Smooth muscle cell (in vitro differentiated cells): ENCODE measurements at regions not wholly inside any gene's neighbourhood (a gene's known extent, or its start where the extent isn't known, plus 50 kb on each side); places are given as distances from the start of the nearest gene placed in this dataset.
A peak's percentile ranks its signal among the peaks of the same experiment; 100 is the strongest.

Source experiments
- DNase-seq: peaks from one replicate; lab custom pipeline; 2025; ENCODE audit not compliant: unreplicated experiment; lab: John Stamatoyannopoulos, UW
- H2AFZ ChIP-seq: fragments of 200-600 bp; sonication (generic); 2 replicates; pipeline ENCODE4 v1.6.0; 2016; ENCODE audit warnings: antibody characterized with exemption, low read depth, mild to moderate bottlenecking
- H3F3A ChIP-seq: fragments of 200-600 bp; sonication (generic); 2 replicates; pipeline ENCODE4 v1.6.0; 2017; ENCODE audit warnings: antibody characterized with exemption, low read depth
- H3K27ac ChIP-seq: fragments of 200-600 bp; sonication (generic); 2 replicates; pipeline ENCODE4 v1.5.1; 2016; ENCODE audit warnings: low read depth, mild to moderate bottlenecking
- H3K27me3 ChIP-seq: fragments of 200-600 bp; sonication (generic); 2 replicates; pipeline ENCODE4 v1.6.1; 2016; ENCODE audit warnings: low read depth, mild to moderate bottlenecking
- H3K36me3 ChIP-seq: fragments of 200-600 bp; sonication (generic); 2 replicates; pipeline ENCODE4 v1.5.1; 2016; ENCODE audit warnings: low read depth
- H3K4me1 ChIP-seq: fragments of 200-600 bp; sonication (generic); 2 replicates; pipeline ENCODE4 v1.5.1; 2016; ENCODE audit warnings: low read depth
- H3K4me2 ChIP-seq: fragments of 200-600 bp; sonication (generic); 2 replicates; pipeline ENCODE4 v1.6.0; 2016; ENCODE audit warnings: mild to moderate bottlenecking
- H3K4me3 ChIP-seq: fragments of 200-600 bp; sonication (generic); 2 replicates; pipeline ENCODE4 v1.5.1; 2016; ENCODE audit warnings: mild to moderate bottlenecking
- H3K79me2 ChIP-seq: fragments of 200-600 bp; sonication (generic); 2 replicates; pipeline ENCODE4 v1.6.0; 2016; ENCODE audit warnings: low read depth, mild to moderate bottlenecking
- H3K9ac ChIP-seq: fragments of 200-600 bp; sonication (generic); 2 replicates; pipeline ENCODE4 v1.6.0; 2016; ENCODE audit warnings: low read depth
- H3K9me3 ChIP-seq: fragments of 200-600 bp; sonication (generic); replicated peaks from 2 replicates; pipeline ENCODE4 v1.5.1; 2016; ENCODE audit warnings: low read depth
- H4K20me1 ChIP-seq: fragments of 200-600 bp; sonication (generic); 2 replicates; pipeline ENCODE4 v1.6.0; 2016; ENCODE audit warnings: low read depth
- WGBS: methylation state at CpG from one replicate; pipeline ENCODE4 v1.1.7; 2016; ENCODE audit warnings: low lambda C conversion rate; 5-methylcytosine and 5-hydroxymethylcytosine counted together
- TF ChIP-seq, protein P1 (sequence below): fragments of 200-600 bp; sonication (generic); IDR thresholded peaks from 2 replicates; pipeline ENCODE4 v1.5.1; 2017; ENCODE audit warnings: borderline replicate concordance, mild to moderate bottlenecking, antibody characterized with exemption; ENCODE audit not compliant: insufficient read depth, poor library complexity, severe bottlenecking

GRCh38 chr6:105546754-105547153 is 143.9 kb upstream of the PREP start:
- no peaks in the 10 kb centered on the region for H3K79me2 ChIP-seq
- no peaks in the 10 kb centered on the region for H4K20me1 ChIP-seq
- TF ChIP-seq, protein P1, sequence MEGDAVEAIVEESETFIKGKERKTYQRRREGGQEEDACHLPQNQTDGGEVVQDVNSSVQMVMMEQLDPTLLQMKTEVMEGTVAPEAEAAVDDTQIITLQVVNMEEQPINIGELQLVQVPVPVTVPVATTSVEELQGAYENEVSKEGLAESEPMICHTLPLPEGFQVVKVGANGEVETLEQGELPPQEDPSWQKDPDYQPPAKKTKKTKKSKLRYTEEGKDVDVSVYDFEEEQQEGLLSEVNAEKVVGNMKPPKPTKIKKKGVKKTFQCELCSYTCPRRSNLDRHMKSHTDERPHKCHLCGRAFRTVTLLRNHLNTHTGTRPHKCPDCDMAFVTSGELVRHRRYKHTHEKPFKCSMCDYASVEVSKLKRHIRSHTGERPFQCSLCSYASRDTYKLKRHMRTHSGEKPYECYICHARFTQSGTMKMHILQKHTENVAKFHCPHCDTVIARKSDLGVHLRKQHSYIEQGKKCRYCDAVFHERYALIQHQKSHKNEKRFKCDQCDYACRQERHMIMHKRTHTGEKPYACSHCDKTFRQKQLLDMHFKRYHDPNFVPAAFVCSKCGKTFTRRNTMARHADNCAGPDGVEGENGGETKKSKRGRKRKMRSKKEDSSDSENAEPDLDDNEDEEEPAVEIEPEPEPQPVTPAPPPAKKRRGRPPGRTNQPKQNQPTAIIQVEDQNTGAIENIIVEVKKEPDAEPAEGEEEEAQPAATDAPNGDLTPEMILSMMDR: no peak
- H3K4me3 ChIP-seq: no peak overlapping the region
- H3K4me2 ChIP-seq: peak overlapping the region; percentile 58
- H3F3A ChIP-seq: peaks cover 15% of the 10 kb centered on the region
- H3K36me3 ChIP-seq: no peaks in the 10 kb centered on the region
- no peaks in the 10 kb centered on the region for H3K9me3 ChIP-seq
- H3K9ac ChIP-seq: peak overlapping the region; percentile 66
- peaks cover 3% of the 10 kb centered on the region for H3K4me1 ChIP-seq
- peak overlapping the region; percentile 31 for H2AFZ ChIP-seq
- H3K27me3 ChIP-seq: no peaks in the 10 kb centered on the region
- DNase-seq: no peak
- H3K27ac ChIP-seq: peak overlapping the region; percentile 93
- 37% methylated on average over 2 of the region's 2 CpGs for WGBS

DNA sequence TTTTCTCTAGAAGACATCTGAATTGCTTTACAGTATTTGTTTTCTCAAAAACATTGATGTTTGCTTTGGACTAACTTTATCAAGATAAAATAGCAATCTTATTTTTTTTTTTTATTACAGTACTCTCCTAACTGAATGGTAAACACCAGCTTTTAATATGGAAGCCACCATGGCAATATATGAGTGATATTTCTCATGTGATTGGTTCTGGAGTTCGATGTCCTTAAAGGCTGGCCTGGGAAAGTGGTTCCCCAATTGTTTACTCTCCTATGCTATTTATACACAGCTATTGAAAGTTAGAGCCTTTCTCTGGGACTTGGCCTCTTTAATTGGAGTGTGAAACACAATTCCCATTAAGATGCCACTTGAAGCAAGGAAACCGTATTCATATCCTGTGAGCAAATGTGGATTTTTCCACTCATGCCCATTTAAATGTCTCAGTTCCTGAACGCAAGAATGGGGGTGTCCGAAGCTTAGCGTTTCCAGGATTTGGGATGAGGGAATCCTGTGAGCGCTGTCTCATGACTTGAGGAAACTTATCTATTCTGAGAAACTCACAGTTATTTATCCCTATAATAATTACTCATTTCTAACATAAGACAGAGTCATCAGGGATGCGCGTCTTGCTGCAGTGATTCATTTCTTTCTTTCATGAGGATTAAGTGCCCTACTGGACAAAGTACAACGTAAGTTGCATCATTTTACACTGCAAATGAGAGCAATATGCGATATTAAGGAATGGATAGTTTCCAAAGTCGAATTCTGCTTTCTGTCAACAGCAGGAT is 143.3 kb upstream of the PREP start:
- Histone ChIP-seq H3K4me3 (no peak overlapping the region), H3K4me2 (peak overlapping the region; percentile 69), H3K36me3 (no peaks in the 10 kb centered on the region), H3K4me1 (no peaks in the 10 kb centered on the region), H3K27ac (peak overlapping the region; percentile 93), H3K27me3 (no peaks in the 10 kb centered on the region), H3K9me3 (no peaks in the 10 kb centered on the region), H4K20me1 (no peaks in the 10 kb centered on the region), H3F3A (peaks cover 9% of the 10 kb centered on the region), H3K79me2 (no peaks in the 10 kb centered on the region), H2AFZ (peak overlapping the region; percentile 31), H3K9ac (peak overlapping the region; percentile 66)
- TF ChIP-seq, protein P1: no peak
- WGBS: 29% methylated on average over 11 of the region's 11 CpGs
- DNase-seq: no peak

GRCh38 chr6:105545228-105545920 is 142.5 kb upstream of the PREP start:
- Histone ChIP-seq H3K9ac (no peak overlapping the region), H3K4me2 (peak overlapping the region; percentile 69), H4K20me1 (no peaks in the 10 kb centered on the region), H3K4me3 (no peak overlapping the region), H3K9me3 (no peaks in the 10 kb centered on the region), H2AFZ (peak overlapping the region; percentile 23), H3K4me1 (no peaks in the 10 kb centered on the region), H3F3A (peaks cover 8% of the 10 kb centered on the region), H3K27me3 (no peaks in the 10 kb centered on the region), H3K36me3 (no peaks in the 10 kb centered on the region), H3K27ac (peak overlapping the region; percentile 93), H3K79me2 (no peaks in the 10 kb centered on the region)
- DNase-seq: no peak
- WGBS: 43% methylated on average over 4 of the region's 4 CpGs
- TF ChIP-seq, protein P1: no peak
